Psoas muscle (tissue), 7 donors: ENCODE measurements at regions not wholly inside any gene's neighbourhood (a gene's known extent, or its start where the extent isn't known, plus 50 kb on each side); places are given as distances from the start of the nearest gene placed in this dataset.

Experiments used
- ATAC-seq, 4 donors: fragments of 200-7000 bp; cut with Tn5 transposase; one replicate each; pipeline ENCODE4 v1.9.1; 2020; ENCODE audit warnings: moderate library complexity in 3 of 4, mild to moderate bottlenecking in 2 of 4
- DNase-seq, 2 donors: peaks; one replicate each; pipeline ENCODE4 v3.0.0-alpha.2; 2020
- H3K27ac ChIP-seq: fragments of 200-600 bp; one replicate; pipeline ENCODE4 v1.8.0; 2022
- H3K27me3 ChIP-seq, 3 donors: fragments of 200-600 bp in 1 of 3; one replicate each; pipeline versions ENCODE4 v1.6.1 to v1.8.0; 2013 to 2022; ENCODE audit warnings: low read length in 2 of 3, mild to moderate bottlenecking in 2 of 3, moderate library complexity in 1 of 3; ENCODE audit not compliant: insufficient read depth in 3 of 3
- H3K36me3 ChIP-seq, 2 donors: fragments of 200-600 bp in 1 of 2; one replicate each; pipeline versions ENCODE4 v1.6.1 to v1.8.0; 2013 to 2022; ENCODE audit warnings: low read depth in 1 of 2, mild to moderate bottlenecking in 1 of 2, moderate library complexity in 1 of 2; ENCODE audit not compliant: insufficient read depth in 1 of 2
- H3K4me1 ChIP-seq: fragments of 200-600 bp; one replicate; pipeline ENCODE4 v1.8.0; 2022
- H3K4me3 ChIP-seq: fragments of 200-600 bp; one replicate; pipeline ENCODE4 v1.8.0; 2022; ENCODE audit warnings: mild to moderate bottlenecking
- H3K9me3 ChIP-seq: fragments of 200-600 bp; one replicate; pipeline ENCODE4 v1.8.0; 2022
- WGBS, 3 donors: extraction: QIAGEN DNeasy Blood & Tissue Kit; methylation state at CpG; one replicate each; pipeline versions ENCODE4 v1.1.6 to v1.1.7; 2013; 5-methylcytosine and 5-hydroxymethylcytosine counted together
- intact Hi-C, 2 donors: fragments of 100-400 bp; cut with DNase I; formaldehyde crosslinking; loops; one replicate each; pipeline versions ENCODE4 v1.11.0 to v1.14.2; 2022
- TF ChIP-seq, protein P1 (sequence below): fragments of 200-600 bp; IDR thresholded peaks from one replicate; pipeline ENCODE4 v1.8.0; 2022; ENCODE audit warnings: antibody characterized with exemption
- donor health status: healthy with polysubstance abuse.
- donor health status: DM: no; HTN: no; CAD: no; lungs with moderate emphysema.
- donor health status: Bipolar disorder and iron deficiency.
- donor health status: healthy.
- donor health status: DM: yes; HTN: yes; CAD: no.
- donor health status: DM: no; HTN: no; CAD: no.
- donor health status: DM: yes; HTN: yes; CAD: no.

DNA sequence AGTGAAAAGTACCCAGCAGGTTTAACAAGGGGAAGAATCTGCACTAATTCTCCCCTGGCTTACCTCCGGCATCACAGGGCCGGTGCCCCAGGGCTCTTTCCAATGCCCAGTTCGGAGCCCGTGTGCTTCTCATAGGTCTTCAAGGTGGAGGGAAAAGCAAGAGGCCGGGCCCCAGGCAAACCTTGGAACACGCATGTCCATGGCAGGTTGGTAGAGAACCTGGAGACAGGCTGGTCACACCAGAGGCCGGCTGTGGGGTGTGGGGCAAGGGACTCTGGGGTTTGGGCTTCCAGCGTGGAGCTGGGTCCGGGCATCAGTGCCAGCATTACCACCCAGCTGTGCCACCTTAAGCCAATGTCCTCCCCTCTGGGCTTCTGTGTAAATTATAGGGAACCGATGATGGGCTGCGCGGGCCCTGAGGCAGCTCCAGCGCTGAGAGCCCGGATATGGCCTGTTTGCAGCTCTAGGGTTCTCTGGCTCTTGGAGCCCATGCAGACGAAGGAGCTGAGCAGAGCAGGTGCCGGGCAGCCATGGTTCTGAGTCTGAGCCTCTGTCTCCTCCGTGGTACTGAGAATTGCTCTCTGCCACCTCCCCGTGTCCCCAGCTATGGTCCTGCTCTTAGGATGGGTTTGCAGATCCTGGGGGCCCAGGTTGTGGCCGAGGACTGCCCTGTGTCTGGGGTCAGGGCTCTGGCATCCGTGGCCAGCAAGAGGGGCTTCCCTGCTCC is 197.0 kb upstream of the C14orf180 start:
- DNase-seq = peak in 1 of 2 donors; percentile 39
- Histone ChIP-seq H3K4me3 (no peak overlapping the region), H3K27me3 (peaks cover 0 to 9% (median 3%) of the 10 kb centered on the region in 3 donors), H3K4me1 (no peaks in the 10 kb centered on the region), H3K9me3 (peaks cover 6% of the 10 kb centered on the region), H3K36me3 (no peaks in the 10 kb centered on the region), H3K27ac (no peak overlapping the region)
- intact Hi-C loops = no loop called here
- ATAC-seq = no peak
- WGBS, 3 donors = 82 to 85% (median 83%) methylated on average over 20 of the region's 20 CpGs
- TF ChIP-seq, protein P1, sequence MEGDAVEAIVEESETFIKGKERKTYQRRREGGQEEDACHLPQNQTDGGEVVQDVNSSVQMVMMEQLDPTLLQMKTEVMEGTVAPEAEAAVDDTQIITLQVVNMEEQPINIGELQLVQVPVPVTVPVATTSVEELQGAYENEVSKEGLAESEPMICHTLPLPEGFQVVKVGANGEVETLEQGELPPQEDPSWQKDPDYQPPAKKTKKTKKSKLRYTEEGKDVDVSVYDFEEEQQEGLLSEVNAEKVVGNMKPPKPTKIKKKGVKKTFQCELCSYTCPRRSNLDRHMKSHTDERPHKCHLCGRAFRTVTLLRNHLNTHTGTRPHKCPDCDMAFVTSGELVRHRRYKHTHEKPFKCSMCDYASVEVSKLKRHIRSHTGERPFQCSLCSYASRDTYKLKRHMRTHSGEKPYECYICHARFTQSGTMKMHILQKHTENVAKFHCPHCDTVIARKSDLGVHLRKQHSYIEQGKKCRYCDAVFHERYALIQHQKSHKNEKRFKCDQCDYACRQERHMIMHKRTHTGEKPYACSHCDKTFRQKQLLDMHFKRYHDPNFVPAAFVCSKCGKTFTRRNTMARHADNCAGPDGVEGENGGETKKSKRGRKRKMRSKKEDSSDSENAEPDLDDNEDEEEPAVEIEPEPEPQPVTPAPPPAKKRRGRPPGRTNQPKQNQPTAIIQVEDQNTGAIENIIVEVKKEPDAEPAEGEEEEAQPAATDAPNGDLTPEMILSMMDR = no peak

DNA sequence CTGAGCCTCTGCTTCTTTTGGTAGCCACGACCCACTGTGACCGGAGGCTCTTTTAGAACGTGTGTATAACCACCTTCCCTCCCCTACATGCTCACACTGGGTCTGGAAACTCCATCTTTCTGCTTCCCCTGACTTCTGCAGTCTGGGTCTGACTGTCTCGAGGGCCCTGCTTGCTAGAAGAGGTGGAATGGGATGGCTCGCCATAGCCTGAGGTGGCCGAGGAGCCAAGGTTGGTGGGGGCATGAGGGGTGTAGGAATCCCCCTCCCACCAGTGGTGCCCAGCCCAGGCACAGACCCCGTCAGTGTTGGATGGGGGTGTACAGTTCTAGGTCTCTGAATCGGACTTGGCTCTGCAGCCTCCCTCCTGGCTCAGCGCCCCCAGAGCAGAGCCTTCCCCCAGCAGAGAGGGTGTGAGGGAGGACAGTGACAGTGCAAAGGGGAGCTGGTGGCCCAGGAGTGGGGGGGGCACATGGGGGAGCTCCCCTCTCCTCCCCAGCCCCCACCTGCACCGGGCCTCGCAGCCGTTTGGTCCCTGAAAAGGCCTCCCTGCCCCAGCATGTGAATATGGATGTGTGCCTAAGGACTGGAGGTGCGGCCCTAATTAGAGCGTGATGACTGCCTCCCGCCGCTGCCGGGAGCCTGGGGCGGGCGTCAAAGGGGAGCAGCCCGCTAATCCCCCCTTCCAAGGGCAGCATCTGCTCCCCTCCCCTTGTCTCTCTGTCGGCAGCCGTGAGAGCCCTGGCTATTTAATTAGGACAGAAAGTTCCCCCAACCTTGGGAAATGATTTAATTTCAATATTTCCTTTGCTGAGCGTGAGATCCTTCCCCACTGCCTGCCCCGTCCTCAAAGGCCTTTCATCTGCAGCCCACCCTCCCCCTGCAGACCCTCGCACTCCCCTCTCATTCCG is 196.2 kb upstream of the C14orf180 start:
- Histone ChIP-seq H3K27ac (no peak overlapping the region), H3K27me3 (peaks cover 0 to 9% (median 3%) of the 10 kb centered on the region in 3 donors), H3K4me1 (no peaks in the 10 kb centered on the region), H3K9me3 (peaks cover 6% of the 10 kb centered on the region), H3K4me3 (no peak overlapping the region), H3K36me3 (no peaks in the 10 kb centered on the region)
- TF ChIP-seq, protein P1 = no peak
- WGBS, 3 donors = 23 to 28% (median 25%) methylated on average over 24 to 26 of the region's 26 CpGs
- DNase-seq (peak in 1 of 2 donors; percentile 35), ATAC-seq (no peak)
- intact Hi-C loops = no loop called here

DNA sequence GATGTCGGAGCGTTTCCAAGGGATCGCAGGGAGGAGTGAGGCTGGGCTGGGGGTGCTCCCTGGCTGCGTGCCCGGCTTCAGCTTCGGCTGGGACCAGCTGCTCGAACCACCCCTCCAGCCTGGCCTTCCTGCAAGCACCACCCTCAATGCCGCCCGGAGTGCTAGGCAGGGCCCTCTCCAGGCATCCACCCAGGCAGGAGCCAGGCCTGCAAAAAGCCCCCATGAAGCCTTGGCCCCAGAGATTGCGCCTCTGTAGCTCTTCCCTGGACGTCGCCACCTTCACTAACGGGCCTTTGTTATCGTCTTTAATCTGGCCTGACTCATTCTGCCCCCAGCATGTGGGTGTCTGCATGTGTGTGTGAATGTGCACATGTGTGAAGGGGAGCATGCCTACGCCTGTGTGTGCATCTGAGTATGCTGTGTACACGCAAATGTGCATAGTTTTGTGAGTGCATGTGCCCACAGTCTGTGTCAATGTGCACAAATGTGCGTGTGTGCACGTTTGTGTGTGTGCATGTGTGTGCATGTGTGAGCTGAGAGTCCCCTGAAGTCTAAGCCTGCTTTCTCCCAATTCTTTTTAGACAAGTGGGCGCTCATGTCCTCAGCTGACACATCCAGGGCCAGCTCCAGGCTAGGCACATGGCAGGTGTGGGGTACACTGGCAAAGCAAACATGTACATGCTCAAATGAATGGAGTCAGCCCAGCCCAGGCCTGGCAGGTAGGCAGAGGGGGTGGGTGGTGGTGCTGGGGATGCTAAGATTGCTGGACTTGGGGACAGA is 195.4 kb upstream of the C14orf180 start:
- intact Hi-C loops = no loop called here
- Histone ChIP-seq H3K36me3 (no peaks in the 10 kb centered on the region), H3K4me3 (no peak overlapping the region), H3K4me1 (no peaks in the 10 kb centered on the region), H3K27ac (no peak overlapping the region), H3K9me3 (peaks cover 6% of the 10 kb centered on the region), H3K27me3 (peaks cover 0 to 9% (median 3%) of the 10 kb centered on the region in 3 donors)
- TF ChIP-seq, protein P1 = no peak
- DNase-seq (peak in 1 of 2 donors; percentile 44), ATAC-seq (no peak)
- WGBS, 3 donors = 34 to 39% (median 38%) methylated on average over 19 of the region's 19 CpGs

DNA sequence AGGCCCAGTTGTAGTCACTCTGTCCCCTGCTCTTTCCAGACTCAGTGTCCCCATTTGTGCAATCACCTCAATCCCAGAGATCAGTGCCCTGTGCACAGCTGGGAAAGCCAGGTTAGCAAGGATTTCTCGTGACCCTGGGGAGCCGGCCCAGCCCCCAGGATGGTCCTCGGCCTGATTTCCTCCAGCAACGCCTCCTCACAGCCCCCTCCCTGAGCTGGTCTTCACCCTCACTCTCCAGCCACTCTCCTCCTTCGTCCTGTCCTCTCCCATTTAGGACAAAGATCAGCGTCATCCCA is 194.8 kb upstream of the C14orf180 start:
- WGBS, 3 donors = 95 to 99% (median 97%) methylated on average over 6 of the region's 6 CpGs
- intact Hi-C loops = no loop called here
- DNase-seq = no peak
- ATAC-seq = no peak
- Histone ChIP-seq H3K36me3 (no peaks in the 10 kb centered on the region), H3K4me3 (no peak overlapping the region), H3K27me3 (peaks cover 0 to 9% (median 3%) of the 10 kb centered on the region in 3 donors), H3K27ac (no peak overlapping the region), H3K4me1 (no peaks in the 10 kb centered on the region), H3K9me3 (peaks cover 6% of the 10 kb centered on the region)
- TF ChIP-seq, protein P1 = no peak
